ENCODE measurements at regions not wholly inside any gene's neighbourhood (a gene's known extent, or its start where the extent isn't known, plus 50 kb on each side); places are given as distances from the start of the nearest gene placed in this dataset.
"Not testable (repeated sequence)": the region's sequence is repeated elsewhere in the genome, so short reads cannot be mapped to it uniquely, and the experiment has no call there.

DNA sequence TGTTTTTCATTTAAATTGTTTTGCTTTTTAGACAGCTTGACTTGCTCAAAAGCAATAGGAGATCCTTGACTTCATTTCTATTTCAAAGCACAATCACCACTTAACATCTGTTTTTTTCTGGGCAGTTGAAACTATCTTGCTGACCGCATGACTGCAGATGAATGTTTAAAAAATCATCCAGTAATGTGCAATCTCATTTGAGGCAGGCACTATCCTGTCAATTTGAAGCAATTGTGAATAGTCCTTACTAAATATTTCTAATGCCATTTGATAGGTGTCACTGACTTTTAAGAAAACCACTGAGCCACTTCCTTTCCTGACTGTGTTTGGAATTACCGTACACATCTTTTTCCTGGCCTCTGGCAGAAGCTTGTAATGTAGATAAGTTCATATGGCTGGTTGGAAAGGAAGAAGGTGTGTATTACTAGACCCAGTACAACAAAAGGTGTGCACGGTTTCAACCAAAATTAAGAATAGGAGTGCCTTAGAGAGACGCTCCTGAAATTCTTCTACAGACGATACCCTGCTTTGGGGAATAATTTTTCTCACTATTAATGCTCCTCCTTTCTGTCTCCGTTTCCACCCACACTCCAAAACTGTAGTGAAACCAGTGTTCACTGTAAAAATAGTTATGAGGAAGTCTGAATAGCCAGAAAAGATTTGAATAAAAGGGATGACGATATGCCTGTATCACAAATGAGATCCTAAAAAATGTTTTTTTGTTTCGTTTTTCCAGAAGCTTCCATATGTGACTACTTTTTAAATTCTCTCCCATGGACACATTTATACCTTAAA, 136.7 kb upstream of the MOCS2 start:
- Mint-ChIP-seq H3K27ac (no peak overlapping the region), H3K36me3 (no peaks in the 10 kb centered on the region), H3K4me1 (peaks cover 4% of the 10 kb centered on the region), H3K27me3 (no peaks in the 10 kb centered on the region), H3K4me3 (no peak overlapping the region), H3K9me3 (no peaks in the 10 kb centered on the region)
- DNase-seq = no peak

- Mint-ChIP-seq H3K27ac (no peak overlapping the region), H3K27me3 (no peaks in the 10 kb centered on the region), H3K4me3 (no peak overlapping the region), H3K4me1 (peaks cover 4% of the 10 kb centered on the region), H3K36me3 (no peaks in the 10 kb centered on the region), H3K9me3 (no peaks in the 10 kb centered on the region)
- no peak for DNase-seq
These were observed 140.1 kb upstream of the MOCS2 start for GRCh38 chr5:53249529-53250200.

DNA sequence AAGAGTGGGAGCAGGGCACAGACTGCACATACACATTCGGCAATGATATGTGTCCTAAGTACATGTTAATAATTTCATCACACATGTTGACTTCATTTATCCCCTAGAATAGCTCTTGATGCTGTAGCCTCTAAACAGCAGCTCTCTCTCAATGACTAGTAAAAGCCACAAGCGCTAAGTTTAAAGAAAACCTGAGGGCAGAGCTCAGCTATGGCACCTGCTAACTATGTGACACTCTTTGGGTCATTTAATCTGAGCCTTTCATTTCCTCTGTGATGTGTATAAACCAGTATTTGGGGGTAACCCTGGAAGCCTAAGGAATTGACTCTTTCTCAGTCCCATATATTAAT, 140.6 kb upstream of the MOCS2 start:
- no peak for DNase-seq
- no peaks in the 10 kb centered on the region for H3K36me3 Mint-ChIP-seq
- H3K27me3 Mint-ChIP-seq = no peaks in the 10 kb centered on the region
- no peak overlapping the region for H3K27ac Mint-ChIP-seq
- H3K4me3 Mint-ChIP-seq = no peak overlapping the region
- no peaks in the 10 kb centered on the region for H3K9me3 Mint-ChIP-seq
- peaks cover 4% of the 10 kb centered on the region for H3K4me1 Mint-ChIP-seq

GRCh38 chr5:53253421-53253871, 143.9 kb upstream of the MOCS2 start:
- H3K4me1 Mint-ChIP-seq = no peaks in the 10 kb centered on the region
- H3K27me3 Mint-ChIP-seq = peaks cover 5% of the 10 kb centered on the region
- no peak overlapping the region for H3K27ac Mint-ChIP-seq
- no peak overlapping the region for H3K4me3 Mint-ChIP-seq
- DNase-seq = no peak
- H3K9me3 Mint-ChIP-seq = no peaks in the 10 kb centered on the region
- no peaks in the 10 kb centered on the region for H3K36me3 Mint-ChIP-seq

DNA sequence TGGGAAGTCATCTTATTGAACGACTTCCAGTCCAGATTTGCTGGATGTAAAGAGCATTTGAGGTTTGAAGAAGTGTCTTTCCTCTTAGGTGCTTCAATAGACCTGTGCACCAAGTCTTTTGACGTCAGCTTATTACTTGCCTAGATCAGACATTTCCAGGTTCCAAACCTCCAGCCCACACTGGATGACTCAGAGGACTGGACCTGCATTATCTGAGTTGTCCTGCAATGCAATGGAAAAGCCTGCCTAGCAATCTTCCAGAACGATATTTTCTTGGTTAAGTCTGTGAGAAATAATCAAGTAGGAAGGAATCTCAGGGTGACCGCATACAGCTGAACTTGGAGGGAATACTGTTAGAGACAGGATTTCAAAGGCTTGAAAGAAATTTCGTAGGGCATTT, 147.2 kb upstream of the MOCS2 start:
- Mint-ChIP-seq H3K9me3 (no peaks in the 10 kb centered on the region), H3K27ac (no peak overlapping the region), H3K4me1 (no peaks in the 10 kb centered on the region), H3K27me3 (peaks cover 5% of the 10 kb centered on the region), H3K36me3 (no peaks in the 10 kb centered on the region), H3K4me3 (no peak overlapping the region)
- DNase-seq = no peak

GRCh38 chr5:53257806-53258373, 148.3 kb upstream of the MOCS2 start:
- H3K36me3 Mint-ChIP-seq = no peaks in the 10 kb centered on the region
- no peaks in the 10 kb centered on the region for H3K4me1 Mint-ChIP-seq
- peaks cover 5% of the 10 kb centered on the region for H3K27me3 Mint-ChIP-seq
- no peak overlapping the region for H3K27ac Mint-ChIP-seq
- no peak overlapping the region for H3K4me3 Mint-ChIP-seq
- no peaks in the 10 kb centered on the region for H3K9me3 Mint-ChIP-seq
- DNase-seq = no peak

GRCh38 chr5:53259176-53259575, 149.6 kb upstream of the MOCS2 start:
- Mint-ChIP-seq H3K27ac (no peak overlapping the region), H3K9me3 (no peaks in the 10 kb centered on the region), H3K27me3 (peaks cover 7% of the 10 kb centered on the region), H3K36me3 (no peaks in the 10 kb centered on the region), H3K4me1 (no peaks in the 10 kb centered on the region), H3K4me3 (no peak overlapping the region)
- no peak for DNase-seq

GRCh38 chr5:53260446-53260845, 150.9 kb upstream of the MOCS2 start:
- Mint-ChIP-seq H3K4me3 (no peak overlapping the region), H3K27ac (no peak overlapping the region), H3K36me3 (no peaks in the 10 kb centered on the region), H3K9me3 (no peaks in the 10 kb centered on the region), H3K4me1 (no peaks in the 10 kb centered on the region), H3K27me3 (peaks cover 12% of the 10 kb centered on the region)
- no peak for DNase-seq

GRCh38 chr5:53261245-53261644, 151.7 kb upstream of the MOCS2 start:
- Mint-ChIP-seq H3K4me3 (no peak overlapping the region), H3K9me3 (no peaks in the 10 kb centered on the region), H3K4me1 (no peaks in the 10 kb centered on the region), H3K27me3 (peaks cover 11% of the 10 kb centered on the region), H3K27ac (no peak overlapping the region), H3K36me3 (no peaks in the 10 kb centered on the region)
- DNase-seq = no peak

DNA sequence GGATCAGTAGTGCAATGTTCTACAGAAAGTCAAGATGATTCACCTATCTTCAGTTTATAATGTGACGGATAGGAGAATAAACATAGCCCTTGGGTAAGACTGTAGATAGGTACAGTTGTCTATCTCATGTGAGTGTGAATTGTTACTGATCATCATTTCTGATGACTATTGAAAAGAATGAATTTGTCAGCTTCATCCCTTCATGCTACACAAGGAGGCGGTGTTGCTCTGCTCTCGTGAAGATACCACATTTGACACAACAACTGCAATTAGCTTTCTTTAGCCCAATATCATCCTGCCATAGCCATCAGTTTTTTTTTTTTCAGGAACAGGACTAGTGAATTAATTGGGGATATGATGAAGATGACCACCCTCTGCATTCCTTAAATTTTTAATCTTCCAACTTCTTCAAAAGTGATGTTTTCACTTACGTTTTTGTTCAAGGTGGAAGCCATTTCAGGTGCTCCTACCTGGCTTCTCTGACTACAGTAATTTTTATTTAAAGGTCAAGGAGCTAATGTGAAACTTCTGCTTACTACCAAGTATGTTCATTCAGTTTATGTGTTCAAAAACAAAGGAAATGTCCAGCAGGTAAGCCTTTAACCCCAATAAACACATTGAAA, 152.9 kb upstream of the MOCS2 start:
- no peak overlapping the region for H3K4me3 Mint-ChIP-seq
- no peaks in the 10 kb centered on the region for H3K36me3 Mint-ChIP-seq
- H3K27ac Mint-ChIP-seq = no peak overlapping the region
- no peaks in the 10 kb centered on the region for H3K9me3 Mint-ChIP-seq
- no peaks in the 10 kb centered on the region for H3K4me1 Mint-ChIP-seq
- no peak for DNase-seq
- peaks cover 7% of the 10 kb centered on the region for H3K27me3 Mint-ChIP-seq

DNA sequence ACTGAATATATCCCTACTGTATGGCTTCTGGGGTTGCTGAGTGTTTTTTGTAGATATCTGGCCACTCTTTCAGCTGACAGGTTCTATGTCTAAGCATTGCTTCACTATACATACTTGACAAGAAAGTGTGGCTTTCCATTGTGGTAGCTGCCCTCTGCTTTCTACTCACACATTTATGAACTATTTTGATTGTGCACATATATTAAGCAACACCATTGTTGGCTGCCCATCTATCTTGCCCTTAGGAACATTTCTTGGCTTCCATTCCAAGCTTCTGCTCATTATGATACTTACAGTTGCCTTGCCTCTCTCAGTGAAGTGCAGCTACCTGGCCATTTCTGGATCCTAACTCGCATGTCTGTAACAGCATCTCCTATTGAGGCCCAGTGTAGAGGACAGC, 153.6 kb upstream of the MOCS2 start:
- Mint-ChIP-seq H3K4me1 (no peaks in the 10 kb centered on the region), H3K27me3 (peaks cover 7% of the 10 kb centered on the region), H3K4me3 (no peak overlapping the region), H3K9me3 (no peaks in the 10 kb centered on the region), H3K27ac (no peak overlapping the region), H3K36me3 (no peaks in the 10 kb centered on the region)
- no peak for DNase-seq

- DNase-seq = no peak
- Mint-ChIP-seq H3K4me3 (no peak overlapping the region), H3K27ac (no peak overlapping the region), H3K36me3 (no peaks in the 10 kb centered on the region), H3K9me3 (no peaks in the 10 kb centered on the region), H3K27me3 (peaks cover 7% of the 10 kb centered on the region), H3K4me1 (no peaks in the 10 kb centered on the region)
These were observed 155.5 kb upstream of the MOCS2 start for GRCh38 chr5:53265043-53265442.

GRCh38 chr5:53268241-53268640, 158.7 kb upstream of the MOCS2 start:
- peaks cover 15% of the 10 kb centered on the region for H3K27me3 Mint-ChIP-seq
- not testable (repeated sequence) for H3K36me3 Mint-ChIP-seq, H3K4me1 Mint-ChIP-seq, H3K9me3 Mint-ChIP-seq, DNase-seq, H3K27ac Mint-ChIP-seq, H3K4me3 Mint-ChIP-seq

DNA sequence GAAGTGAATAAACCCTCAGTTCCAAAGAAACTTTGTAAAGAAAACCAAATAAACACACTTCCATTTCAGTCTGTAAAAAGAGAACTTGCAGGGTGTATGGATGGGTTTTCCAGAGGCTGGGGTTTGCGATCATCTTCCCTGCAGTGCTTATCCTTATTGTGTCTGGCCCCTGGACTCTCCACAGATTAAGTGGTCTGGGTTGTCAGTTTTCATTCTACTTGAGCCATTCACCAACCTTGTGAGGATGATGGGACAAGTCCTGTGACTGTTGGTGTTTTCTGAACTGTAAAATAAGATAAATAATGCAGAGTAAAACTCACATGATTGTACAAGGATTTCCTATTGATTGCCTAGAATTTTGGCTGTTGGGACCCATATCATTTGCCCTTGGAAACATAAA, 166.1 kb upstream of the MOCS2 start:
- peaks cover 4% of the 10 kb centered on the region for H3K9me3 Mint-ChIP-seq
- H3K4me3 Mint-ChIP-seq = no peak overlapping the region
- no peak overlapping the region for H3K27ac Mint-ChIP-seq
- no peak for DNase-seq
- peaks cover 5% of the 10 kb centered on the region for H3K27me3 Mint-ChIP-seq
- H3K36me3 Mint-ChIP-seq = no peaks in the 10 kb centered on the region
- no peaks in the 10 kb centered on the region for H3K4me1 Mint-ChIP-seq

- H3K36me3 Mint-ChIP-seq = peaks cover 2% of the 10 kb centered on the region
- no peak for DNase-seq
- no peaks in the 10 kb centered on the region for H3K27me3 Mint-ChIP-seq
- no peak overlapping the region for H3K27ac Mint-ChIP-seq
- no peaks in the 10 kb centered on the region for H3K4me1 Mint-ChIP-seq
- H3K9me3 Mint-ChIP-seq = peaks cover 3% of the 10 kb centered on the region
- H3K4me3 Mint-ChIP-seq = no peak overlapping the region
These were observed 167.3 kb upstream of the MOCS2 start for GRCh38 chr5:53276825-53277224.

Measured in activated naive CD8-positive, alpha-beta T cell treated with anti-CD3 and anti-CD28 coated beads for 36 hours (primary cell).